Bronchial epithelial cell (primary cell): ENCODE measurements at regions not wholly inside any gene's neighbourhood (a gene's known extent, or its start where the extent isn't known, plus 50 kb on each side); places are given as distances from the start of the nearest gene placed in this dataset.

Source experiments
- DNase-seq: peaks from one replicate; pipeline ENCODE4 v3.0.0-alpha.2; 2010; ENCODE audit warnings: low read depth
- FAIRE-seq: peaks from 2 replicates; lab custom pipeline; 2011; peaks lifted over from hg19 to GRCh38; lab: Jason Lieb, UNC
- H3K27me3 ChIP-seq: 2 replicates; pipeline ENCODE4 v1.5.1; 2011; ENCODE audit warnings: low read length; ENCODE audit not compliant: control insufficient read depth, insufficient read depth
- H3K36me3 ChIP-seq: 2 replicates; pipeline ENCODE4 v1.5.1; 2011; ENCODE audit warnings: low read length; ENCODE audit not compliant: control insufficient read depth, insufficient read depth
- H3K4me3 ChIP-seq: 2 replicates; pipeline ENCODE4 v1.5.1; 2011; ENCODE audit warnings: mild to moderate bottlenecking, low read depth, low read length, control low read depth
- TF ChIP-seq, protein P1 (sequence below): IDR thresholded peaks from 2 replicates; pipeline ENCODE4 v1.5.1; 2011; ENCODE audit warnings: mild to moderate bottlenecking, moderate library complexity, low read length, control low read depth, inconsistent platforms; ENCODE audit not compliant: insufficient read depth, severe bottlenecking

DNA sequence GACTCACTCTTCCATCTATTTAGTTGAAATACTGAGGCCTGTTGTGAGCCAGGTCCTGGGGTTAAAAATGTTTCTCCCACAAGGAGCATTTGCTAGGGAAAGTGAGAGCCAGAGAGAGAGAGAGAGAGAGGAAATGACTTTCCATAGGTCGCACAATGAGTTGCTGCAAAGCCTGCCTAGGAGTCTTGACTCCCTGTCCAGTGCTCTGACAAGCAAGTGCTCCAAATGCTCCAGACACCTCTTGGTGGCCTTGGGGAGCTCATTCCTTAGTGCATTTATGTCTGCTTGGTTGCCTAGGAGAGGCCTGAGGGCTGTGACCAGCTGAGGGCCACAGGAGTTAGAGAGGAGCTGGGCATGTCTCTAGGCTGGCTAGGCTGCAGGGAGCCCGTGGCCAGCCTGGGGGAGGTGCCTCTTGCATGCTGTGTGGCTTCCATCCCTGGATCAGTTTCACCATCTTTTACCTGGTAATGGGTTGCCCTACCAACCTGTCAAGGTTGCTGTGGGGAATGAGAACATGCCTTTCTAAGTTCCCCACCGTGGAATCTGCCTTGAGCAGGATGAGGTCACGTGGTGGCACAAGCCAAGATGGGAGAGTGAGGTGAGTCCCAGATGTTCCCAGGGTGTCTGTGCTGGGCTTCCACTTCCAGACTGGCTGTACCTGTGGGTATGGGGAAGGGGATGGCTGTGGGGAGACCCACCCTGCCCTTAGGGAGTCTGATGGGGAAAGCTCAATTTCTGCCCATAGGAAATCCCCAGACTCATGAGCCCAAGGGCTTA is 105.0 kb downstream of the VEGFA start:
- TF ChIP-seq, protein P1, sequence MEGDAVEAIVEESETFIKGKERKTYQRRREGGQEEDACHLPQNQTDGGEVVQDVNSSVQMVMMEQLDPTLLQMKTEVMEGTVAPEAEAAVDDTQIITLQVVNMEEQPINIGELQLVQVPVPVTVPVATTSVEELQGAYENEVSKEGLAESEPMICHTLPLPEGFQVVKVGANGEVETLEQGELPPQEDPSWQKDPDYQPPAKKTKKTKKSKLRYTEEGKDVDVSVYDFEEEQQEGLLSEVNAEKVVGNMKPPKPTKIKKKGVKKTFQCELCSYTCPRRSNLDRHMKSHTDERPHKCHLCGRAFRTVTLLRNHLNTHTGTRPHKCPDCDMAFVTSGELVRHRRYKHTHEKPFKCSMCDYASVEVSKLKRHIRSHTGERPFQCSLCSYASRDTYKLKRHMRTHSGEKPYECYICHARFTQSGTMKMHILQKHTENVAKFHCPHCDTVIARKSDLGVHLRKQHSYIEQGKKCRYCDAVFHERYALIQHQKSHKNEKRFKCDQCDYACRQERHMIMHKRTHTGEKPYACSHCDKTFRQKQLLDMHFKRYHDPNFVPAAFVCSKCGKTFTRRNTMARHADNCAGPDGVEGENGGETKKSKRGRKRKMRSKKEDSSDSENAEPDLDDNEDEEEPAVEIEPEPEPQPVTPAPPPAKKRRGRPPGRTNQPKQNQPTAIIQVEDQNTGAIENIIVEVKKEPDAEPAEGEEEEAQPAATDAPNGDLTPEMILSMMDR: no peak
- FAIRE-seq (peak; percentile 13), DNase-seq (no peak)
- no peaks in the 10 kb centered on the region for H3K36me3 ChIP-seq
- no peak overlapping the region for H3K4me3 ChIP-seq
- peaks cover 6% of the 10 kb centered on the region for H3K27me3 ChIP-seq

DNA sequence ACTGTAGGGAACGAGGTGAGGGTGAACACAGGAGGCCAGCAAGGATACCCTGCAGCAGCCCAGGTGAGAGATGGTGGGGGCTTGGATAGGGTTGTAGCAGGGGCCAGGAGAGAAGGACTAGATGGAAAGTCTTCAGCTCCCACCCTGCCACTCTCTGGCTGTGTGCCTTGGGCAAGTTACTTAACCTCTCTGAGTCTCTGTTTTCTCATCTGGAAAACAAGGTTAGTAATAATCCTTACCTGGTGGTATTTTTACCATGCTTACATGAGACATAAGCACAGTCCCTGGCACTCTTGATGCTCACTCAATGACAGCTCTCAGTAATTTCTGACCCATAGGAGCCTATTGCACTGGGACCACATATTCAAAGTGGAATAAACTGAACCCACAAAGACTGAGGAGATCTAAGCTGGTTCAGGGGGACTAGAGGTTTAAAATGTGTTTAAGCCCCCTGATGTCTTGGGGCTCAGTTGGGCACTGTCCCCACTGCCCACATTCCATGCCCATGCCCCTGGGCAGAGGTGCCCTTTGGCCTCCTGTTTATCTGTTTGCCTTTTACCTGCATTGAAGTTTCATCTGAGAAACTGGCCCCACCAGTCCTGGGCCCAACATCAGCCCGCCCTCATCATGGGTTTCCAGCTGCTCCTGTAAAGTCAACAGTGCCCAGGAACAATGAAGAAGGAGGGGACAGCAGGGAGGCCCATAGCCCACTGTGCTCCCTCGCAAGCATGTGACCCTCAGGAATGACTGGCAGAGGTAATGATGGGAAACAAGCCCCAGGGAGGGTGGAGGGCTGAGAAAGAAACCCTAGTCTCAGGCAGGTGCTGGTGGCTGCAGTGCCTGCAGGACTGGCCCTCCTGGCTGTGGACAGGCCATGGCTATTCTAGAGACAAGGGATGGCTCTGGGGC is 104.0 kb downstream of the VEGFA start:
- DNase-seq (no peak), FAIRE-seq (no peak)
- no peaks in the 10 kb centered on the region for H3K36me3 ChIP-seq
- H3K4me3 ChIP-seq: no peak overlapping the region
- peaks cover 8% of the 10 kb centered on the region for H3K27me3 ChIP-seq
- TF ChIP-seq, protein P1: no peak

DNA sequence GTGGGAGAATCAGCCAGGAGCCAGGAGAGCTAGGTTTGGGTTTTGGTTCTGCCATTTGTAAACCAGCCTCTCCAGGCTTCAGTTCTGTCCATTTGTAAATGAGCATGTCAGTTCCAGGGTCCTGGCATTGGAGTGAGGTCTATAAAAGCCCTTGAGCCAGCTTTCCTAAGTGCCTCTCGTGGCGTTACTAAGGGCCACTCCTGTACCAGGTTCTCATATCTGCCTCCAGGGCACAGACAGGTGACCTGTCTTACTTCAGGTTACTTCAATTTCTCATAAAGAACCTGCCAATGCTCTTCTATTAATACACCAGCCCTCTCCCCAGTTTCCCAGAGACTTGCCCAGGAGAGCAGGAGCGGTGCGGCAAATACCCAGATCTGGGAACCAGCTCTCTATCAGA is 101.9 kb downstream of the VEGFA start:
- DNase-seq (no peak), FAIRE-seq (no peak)
- TF ChIP-seq, protein P1: no peak
- no peaks in the 10 kb centered on the region for H3K36me3 ChIP-seq
- H3K4me3 ChIP-seq: no peak overlapping the region
- H3K27me3 ChIP-seq: peaks cover 8% of the 10 kb centered on the region

DNA sequence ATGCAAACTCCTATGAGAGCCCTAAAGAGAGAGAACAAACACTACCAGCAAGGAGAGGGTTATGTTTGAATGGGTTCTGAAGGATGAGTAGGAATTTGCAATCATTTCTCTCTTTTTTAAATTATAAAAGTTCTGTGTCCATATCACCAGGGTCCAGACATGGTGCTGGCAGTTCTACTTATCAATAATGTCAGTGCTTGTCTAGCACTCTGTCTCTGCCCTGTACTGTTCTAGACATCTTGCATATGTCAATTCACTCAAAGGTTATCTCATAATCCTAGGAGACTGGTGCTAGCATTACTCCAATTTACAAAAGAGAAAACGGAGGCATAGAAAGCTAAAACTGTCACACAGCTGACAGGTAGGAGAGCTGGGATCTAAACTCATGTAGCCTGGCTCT is 101.3 kb downstream of the VEGFA start:
- H3K4me3 ChIP-seq: no peak overlapping the region
- TF ChIP-seq, protein P1: no peak
- DNase-seq: no peak
- no peaks in the 10 kb centered on the region for H3K36me3 ChIP-seq
- peaks cover 8% of the 10 kb centered on the region for H3K27me3 ChIP-seq
- FAIRE-seq: no peak

DNA sequence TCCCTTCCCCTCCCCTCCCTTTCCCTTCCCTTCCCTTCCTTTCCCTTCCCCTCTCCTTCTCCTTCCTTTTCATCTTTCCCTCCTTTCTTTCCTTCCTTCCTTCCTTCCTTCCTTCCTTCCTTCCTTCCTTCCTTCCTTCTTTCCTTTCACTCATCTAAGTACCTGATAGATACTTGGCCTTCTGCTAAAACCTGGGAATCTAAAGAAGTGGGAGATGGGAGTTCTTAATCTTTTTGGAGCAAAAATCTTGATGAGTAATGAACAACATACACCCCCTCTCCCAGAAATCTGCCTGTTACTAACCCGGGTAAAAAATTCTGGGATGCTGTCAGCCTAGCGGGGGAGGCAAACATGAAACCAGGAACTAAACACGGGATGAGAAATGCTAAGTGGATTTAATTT is 100.7 kb downstream of the VEGFA start:
- DNase-seq (peak; percentile 21), FAIRE-seq (no peak)
- peaks cover 8% of the 10 kb centered on the region for H3K27me3 ChIP-seq

More for the DNA sequence above, 100.7 kb downstream of the VEGFA start:
- Histone ChIP-seq H3K36me3 (no peaks in the 10 kb centered on the region), H3K4me3 (no peak overlapping the region)
- TF ChIP-seq, protein P1: no peak
